NCI-H2081 treated with DMSO at 0.1 percent for 48 hours (cell line): ENCODE measurements at regions not wholly inside any gene's neighbourhood (a gene's known extent, or its start where the extent isn't known, plus 50 kb on each side); places are given as distances from the start of the nearest gene placed in this dataset.
"Not testable (repeated sequence)": the region's sequence is repeated elsewhere in the genome, so short reads cannot be mapped to it uniquely, and the experiment has no call there.

Source experiments
- DNase-seq: peaks from one replicate; lab custom pipeline; 2025; lab: John Stamatoyannopoulos, UW

DNA sequence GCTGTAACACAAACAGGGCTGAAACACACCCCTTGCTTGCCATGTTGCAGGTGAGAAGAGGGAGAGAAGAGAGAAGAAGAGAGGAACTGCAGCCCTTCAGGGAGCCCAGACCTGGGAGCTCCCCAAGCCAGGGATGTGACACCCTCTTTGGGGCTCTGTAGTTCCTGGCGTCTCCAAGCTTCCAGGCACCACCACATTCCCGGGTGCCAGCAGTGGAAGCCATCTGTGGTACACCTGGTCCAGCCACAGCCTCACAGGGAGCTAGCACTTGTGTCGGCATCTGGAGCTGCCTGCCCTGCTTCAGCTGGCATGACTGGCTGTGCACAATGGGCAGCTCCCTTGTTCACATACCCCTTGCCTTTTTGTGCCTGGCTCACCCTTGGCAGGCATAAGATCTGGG lies 182.1 kb downstream of the DEPDC1B start:
- no peak for DNase-seq

DNA sequence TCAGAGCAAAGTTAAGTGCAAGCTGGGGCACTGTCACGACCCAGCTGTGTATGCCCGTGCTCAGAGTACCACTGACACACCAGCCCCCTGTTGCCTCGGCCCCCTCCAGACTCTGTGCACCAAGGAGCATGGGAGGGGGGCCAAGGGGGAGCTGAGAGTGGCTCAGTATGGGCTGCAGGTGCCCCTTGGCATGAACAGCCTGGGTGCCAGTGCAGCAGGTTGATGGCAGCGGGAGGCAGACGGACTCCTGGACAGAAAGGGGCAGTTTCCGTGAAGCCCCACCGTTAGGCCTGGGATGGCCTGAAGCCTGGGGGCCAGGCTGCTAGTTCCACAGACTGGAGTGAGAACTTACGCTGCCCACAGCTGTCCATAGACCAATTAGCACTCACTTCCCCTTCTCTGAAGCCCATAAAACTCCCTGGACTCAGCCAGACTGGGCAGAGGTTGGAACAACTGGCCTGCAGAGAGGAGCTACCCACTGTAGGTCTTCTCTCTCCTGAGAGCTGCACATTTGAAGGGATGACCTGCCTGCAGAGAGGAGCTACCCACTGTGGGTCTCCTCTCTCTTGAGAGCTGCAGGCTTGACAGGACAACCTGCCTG lies 182.8 kb downstream of the DEPDC1B start:
- DNase-seq = no peak

DNA sequence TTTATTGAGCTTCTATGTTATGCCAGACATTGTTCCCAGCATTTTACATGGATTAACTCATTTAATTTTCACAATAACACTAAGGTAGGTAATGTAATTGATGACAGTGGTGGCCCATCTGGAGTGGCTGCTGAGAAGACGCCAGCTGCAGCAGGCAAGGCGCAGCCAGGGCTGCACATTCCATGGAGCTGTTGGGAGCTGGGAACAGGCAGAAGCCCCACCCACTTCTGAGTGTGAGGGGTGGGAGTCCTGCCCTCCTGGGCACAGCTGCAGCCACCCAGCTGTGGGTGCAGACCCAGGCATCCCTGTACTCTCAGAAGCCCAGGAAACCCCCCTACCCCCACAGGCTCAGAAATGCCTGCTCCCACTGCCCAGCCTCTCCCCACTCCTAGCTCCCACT lies 183.3 kb downstream of the DEPDC1B start:
- no peak for DNase-seq

DNA sequence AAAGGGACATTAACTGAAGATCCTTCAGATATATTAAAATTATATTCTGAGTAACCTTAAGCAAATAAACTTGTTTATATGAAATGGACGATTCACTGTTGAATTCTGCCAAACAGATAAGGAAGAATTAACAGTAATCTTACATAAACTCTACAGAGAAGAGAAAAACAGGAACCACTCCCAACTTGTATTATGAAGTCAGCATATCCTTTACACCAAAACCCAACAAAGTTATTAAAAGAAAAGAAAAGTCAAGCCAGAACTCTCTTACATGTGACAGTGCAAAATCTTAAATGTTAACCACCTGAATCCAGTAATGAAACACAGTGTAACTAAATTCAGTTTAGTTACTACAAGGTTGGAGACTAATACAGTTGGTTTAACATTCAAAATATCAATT lies 185.8 kb downstream of the DEPDC1B start:
- DNase-seq = no peak

DNA sequence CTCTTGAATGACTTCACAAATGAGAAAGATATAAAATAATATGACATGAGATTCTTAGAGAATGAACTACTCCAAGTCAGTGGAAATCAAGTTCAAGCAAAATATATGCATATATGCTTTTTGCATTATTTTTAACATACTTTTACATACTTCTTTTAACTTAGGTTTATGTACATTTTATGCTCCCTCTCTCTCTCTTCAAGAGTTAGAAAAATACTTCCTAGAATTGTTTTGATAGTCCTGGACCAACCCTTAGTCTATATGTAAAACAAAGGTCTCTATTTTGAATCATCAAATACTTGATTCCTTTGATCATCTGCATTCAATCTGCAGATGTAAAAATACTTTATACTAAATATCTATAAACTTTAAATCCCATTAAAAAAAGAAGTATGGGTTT lies 187.8 kb downstream of the DEPDC1B start:
- no peak for DNase-seq

DNA sequence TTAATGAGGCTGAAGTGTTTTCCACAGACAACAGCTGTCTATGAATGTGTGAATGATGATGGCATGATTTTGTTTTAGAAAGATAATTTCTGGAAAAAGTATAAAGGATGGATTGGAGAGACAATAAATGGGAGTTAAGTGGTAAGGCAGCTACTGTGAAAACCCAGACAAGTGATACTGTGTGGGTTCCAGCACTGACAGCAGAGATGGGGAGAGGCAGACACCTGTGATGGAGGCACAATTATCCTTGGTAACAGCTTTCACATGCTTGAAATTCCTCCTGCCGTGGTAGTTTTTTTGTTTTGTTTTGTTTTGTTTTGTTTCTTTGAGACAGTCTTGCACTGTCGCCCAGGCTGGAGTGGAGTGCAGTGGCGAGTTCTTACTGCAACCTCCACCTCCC lies 189.3 kb downstream of the DEPDC1B start:
- DNase-seq = no peak

DNA sequence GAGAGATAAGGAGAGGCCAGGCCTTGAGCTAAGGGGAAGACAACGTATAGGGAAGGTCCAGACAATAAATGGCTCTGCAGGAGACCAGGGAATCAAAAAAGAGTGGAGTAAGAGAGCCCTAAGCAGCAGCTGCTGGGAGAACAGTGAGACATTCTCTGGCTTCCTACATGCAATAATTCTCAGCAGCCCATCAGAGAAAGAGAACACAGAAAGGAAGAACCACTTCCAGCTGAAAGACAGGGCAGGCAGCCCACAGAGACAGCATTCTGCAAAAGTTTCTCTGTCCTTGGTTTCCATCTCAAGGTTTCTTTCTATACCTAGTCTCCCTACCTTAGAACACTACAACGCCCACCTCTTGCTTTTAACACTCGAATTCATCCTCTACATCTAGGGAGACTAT lies 189.9 kb downstream of the DEPDC1B start:
- DNase-seq = no peak

GRCh38 chr5:60509519-60509918 lies 190.4 kb downstream of the DEPDC1B start:
- no peak for DNase-seq

DNA sequence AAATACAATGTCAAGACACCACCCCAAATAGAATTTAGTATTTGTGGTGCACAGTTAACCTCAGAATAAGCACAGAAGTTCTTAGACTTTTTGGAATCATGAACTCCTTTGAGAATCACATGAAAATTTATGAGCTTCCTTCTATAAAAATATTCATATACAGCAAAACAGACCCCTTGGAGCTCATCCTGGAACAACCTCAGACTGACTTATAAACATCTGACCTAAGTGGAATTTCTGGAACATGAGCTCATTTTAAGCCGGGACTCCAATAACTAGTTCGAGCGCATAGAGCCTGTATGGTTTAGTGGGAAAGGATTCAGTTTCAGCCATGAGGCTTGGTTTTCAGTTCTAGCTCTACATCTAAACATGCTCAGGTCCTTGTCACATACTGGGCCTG lies 192.3 kb downstream of the DEPDC1B start:
- no peak for DNase-seq

DNA sequence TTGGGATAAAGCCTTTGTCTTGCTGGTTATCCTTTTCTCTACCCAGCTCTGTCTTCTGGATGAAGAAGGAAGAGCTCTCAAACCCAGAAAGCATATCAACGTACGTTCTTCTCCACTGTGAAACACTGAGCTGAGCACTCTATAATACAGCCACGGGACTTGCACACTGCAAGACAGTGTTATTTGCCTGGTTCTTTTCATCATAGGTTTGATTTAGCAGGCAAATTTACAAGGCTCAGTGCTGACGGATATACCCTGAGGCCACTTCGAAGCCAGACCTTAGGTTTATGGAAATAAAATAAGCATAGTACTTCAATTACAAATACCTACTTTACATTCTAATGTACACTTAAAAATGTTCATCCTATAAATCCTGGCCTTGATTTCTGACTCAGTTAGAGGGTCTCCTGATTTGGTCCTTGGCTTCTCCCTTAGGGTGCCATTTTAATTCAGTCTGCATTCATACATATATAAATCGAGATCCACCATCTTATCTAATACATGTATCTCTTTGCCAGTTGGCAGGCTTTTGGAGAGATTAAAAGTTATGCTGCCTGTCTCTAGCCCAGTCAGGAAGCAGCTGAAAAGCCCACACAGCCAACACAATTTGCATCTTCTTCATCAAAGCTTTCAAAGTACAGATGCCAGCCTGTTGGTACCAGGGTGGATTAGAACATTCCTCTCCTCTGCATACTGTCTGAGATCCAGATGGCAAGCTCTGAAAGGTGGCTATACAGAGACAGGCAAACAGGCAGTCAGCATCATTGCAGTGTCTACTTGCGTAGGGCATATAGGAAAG lies 194.4 kb downstream of the DEPDC1B start:
- DNase-seq = no peak

DNA sequence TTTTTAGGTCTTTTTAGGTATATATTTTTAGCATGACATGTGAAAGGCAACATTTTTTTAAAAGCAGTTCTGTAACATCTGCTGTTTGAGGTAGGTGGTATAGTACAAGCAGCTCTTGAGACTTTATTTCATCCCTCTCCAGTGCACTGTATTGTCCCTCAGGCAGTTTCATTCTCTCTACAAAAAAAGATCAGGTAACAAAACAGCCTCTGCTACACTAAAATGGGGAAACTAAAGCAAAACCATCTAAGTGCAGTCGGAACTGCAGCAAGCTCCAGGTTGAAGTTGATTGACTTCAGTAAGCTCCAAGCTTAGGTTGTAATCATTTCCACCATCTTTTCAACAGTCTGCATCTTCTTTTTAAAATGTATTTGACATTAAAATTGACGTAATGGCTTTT lies 195.6 kb downstream of the DEPDC1B start:
- DNase-seq = no peak

DNA sequence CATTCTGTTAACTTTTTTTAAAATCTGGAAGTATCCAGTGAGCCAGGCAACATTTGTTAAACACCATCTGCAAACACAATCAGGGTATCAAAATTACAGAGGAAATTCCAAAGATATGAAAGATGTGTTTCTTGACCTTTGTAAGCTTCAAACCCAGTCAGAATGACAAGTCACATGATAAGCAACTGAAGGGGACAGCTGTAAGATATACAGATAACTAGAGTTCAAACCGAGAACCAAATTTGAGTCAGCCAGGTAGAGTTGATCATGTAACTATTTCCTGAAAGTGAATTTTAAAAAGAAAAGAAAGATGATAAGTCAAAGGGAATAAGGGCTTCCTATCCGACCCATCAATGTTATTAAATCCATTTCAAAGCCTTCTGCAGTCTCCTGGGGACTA lies 196.2 kb downstream of the DEPDC1B start:
- no peak for DNase-seq

- no peak for DNase-seq
These were observed 202.1 kb downstream of the DEPDC1B start for GRCh38 chr5:60497706-60498500.

DNA sequence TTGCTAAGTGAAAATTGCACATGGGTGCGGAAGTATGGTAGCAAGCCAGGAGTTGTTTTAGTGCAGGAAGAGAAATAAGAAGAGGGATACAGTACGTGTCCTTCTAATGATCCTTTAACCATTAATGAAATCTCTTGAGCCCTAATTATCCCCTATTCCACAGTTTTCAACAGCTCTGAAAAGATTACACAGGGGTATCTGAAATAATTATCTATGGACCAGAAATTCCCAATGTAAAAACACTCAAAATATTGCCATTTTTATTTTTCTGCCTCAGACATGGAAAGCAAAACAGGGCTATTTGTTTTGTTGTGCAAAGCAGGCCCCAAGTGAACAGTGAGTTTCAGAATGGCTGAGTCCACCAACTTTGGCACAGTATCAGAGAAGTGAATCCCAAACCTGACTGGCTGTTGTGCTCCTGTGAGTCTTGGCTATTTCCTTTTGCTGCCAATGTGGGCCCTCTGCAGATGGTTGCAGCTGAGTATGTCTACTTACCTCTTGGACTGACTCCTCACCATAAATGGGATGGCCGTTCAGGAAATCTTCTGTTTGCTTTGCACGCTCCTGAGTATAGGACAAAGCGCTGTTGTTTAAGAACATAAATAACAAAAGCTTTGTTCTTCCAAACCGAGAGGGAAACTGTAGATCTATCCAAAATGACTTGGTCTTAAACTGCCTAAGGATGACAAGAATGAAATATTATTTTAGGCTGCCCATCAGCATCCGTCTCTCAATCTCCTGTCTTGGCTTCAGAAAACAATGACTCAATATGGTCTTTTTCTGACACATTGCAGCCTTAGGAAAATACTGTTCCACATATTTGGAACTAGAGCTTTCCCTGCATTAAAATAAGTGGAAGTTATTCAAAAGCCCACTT lies 204.1 kb downstream of the DEPDC1B start:
- DNase-seq = no peak

GRCh38 chr5:60494635-60495034 lies 205.3 kb downstream of the DEPDC1B start:
- no peak for DNase-seq

DNA sequence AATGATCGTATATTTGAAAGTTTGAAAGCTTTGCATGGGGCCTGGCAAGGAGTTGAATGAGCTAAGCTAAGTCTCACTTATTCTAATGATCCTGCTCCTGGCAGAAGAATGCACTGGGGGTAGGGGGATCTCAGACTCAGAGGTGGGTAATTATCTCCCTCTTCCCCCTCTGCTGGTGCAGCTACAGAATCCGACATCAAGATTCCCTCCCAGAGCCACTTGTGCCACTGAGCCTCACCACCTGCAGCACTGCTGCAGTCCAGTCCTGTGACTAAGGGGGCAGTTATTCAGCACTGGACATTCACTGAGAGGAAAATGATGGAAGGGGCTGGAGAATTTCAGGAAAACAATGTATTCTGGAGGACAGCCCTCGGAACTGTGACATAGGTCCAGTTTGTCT lies 205.8 kb downstream of the DEPDC1B start:
- DNase-seq = no peak

DNA sequence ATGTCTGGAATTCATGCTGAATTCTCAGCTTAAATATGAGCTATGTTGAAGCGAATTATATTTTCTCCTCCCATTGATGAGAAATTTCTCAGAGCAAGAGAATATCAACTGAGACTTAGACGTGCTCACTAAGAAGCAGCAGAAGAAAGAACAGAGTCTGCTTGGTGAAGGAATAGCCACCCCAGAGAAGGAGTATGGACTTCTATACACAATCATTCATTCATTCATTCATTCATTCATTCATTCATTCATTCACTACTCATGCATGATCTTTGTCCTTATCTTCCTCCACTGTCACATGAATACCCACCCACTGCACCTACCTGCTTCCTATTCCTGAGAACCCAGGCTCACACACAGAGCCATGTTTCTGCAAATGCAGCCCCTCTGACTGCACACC lies 206.6 kb downstream of the DEPDC1B start:
- DNase-seq = no peak

DNA sequence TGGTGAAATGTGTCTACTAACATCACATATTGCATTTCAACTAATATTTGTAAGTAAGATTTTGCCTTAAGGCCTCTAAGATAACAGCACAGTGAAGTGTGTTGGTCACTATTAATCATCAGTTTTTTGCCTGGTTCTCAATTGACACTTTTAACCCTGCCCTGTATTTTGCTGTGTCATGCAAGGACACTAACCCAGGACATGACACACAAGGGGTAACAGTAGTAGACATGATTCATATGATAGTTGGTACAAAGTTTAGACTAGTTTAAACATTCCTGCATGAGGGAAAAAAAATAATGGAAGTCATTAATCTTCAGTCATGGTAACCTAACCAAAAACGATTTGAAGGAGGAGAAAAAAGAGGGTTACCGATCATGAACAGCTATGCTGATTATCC lies 207.0 kb downstream of the DEPDC1B start:
- DNase-seq = no peak

GRCh38 chr5:60492358-60492757 lies 207.6 kb downstream of the DEPDC1B start:
- DNase-seq = not testable (repeated sequence)

GRCh38 chr5:60490597-60491166 lies 209.3 kb downstream of the DEPDC1B start:
- no peak for DNase-seq

DNA sequence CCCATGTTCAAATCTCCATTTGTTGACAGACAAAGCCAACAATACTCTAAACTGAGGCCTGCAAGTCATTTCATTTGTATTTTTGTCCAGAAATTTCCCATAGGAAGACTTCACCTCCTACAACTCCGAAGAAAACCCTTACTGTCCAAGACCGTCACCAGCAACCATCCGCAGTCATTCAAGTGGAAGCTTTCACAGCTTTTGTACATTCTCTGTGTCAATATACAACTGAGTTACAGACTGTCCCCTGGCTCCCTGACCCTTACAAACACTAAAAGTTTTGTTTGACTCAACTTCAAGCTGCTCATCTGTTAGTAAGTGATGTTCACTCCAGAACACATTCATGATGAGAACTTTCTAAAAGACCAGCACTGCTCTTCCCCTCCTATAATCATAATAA lies 210.1 kb downstream of the DEPDC1B start:
- DNase-seq = no peak

GRCh38 chr5:60489377-60489776 lies 210.6 kb downstream of the DEPDC1B start:
- DNase-seq = no peak
